GM12891 (cell line): ENCODE measurements at regions not wholly inside any gene's neighbourhood (a gene's known extent, or its start where the extent isn't known, plus 50 kb on each side); places are given as distances from the start of the nearest gene placed in this dataset.

Source experiments
- DNase-seq: peaks from one replicate; pipeline ENCODE4 v3.0.0; 2011; ENCODE audit warnings: low spot score; ENCODE audit not compliant: insufficient read length
- FAIRE-seq: peaks from 2 replicates; lab custom pipeline; 2011; peaks lifted over from hg19 to GRCh38; lab: Jason Lieb, UNC
- PAX5 ChIP-seq: IDR thresholded peaks from 2 replicates; pipeline ENCODE4 v1.6.1; 2011; ENCODE audit warnings: low read length, moderate library complexity, mild to moderate bottlenecking; ENCODE audit not compliant: insufficient read depth, severe bottlenecking
- POLR2A ChIP-seq: IDR thresholded peaks from 2 replicates; pipeline ENCODE4 v1.6.1; 2011; ENCODE audit warnings: low read depth, low read length, control low read depth
- POLR2AphosphoS5 ChIP-seq: IDR thresholded peaks from 2 replicates; pipeline ENCODE4 v1.6.1; 2011; ENCODE audit warnings: low read depth, low read length, control low read depth
- POU2F2 ChIP-seq: IDR thresholded peaks from 2 replicates; pipeline ENCODE4 v1.6.1; 2011; ENCODE audit warnings: low read depth, mild to moderate bottlenecking, control low read depth, low read length, moderate library complexity
- SPI1 ChIP-seq: IDR thresholded peaks from 2 replicates; pipeline ENCODE4 v1.6.1; 2011; ENCODE audit warnings: low read depth, low read length, control low read depth
- TAF1 ChIP-seq: IDR thresholded peaks from 2 replicates; pipeline ENCODE4 v1.6.1; 2011; ENCODE audit warnings: low read depth, low read length, control low read depth

- TF ChIP-seq SPI1: no peak
- no peak for TF ChIP-seq POU2F2
- no peak for TF ChIP-seq TAF1
- no peak for TF ChIP-seq POLR2AphosphoS5
- no peak for TF ChIP-seq POLR2A
- no peak for TF ChIP-seq PAX5
- FAIRE-seq (no peak), DNase-seq (no peak)
These were observed 61.2 kb upstream of the CDC42BPA start for GRCh38 chr1:227379555-227379892.

GRCh38 chr1:227378871-227379554 lies 60.7 kb upstream of the CDC42BPA start:
- FAIRE-seq: no peak
- TF ChIP-seq SPI1 (no peak), PAX5 (no peak), POLR2A (no peak), TAF1 (no peak), POLR2AphosphoS5 (no peak), POU2F2 (no peak)
- DNase-seq: no peak

- DNase-seq (no peak), FAIRE-seq (no peak)
- TF ChIP-seq SPI1: no peak
- no peak for TF ChIP-seq POLR2A
These were observed 59.9 kb upstream of the CDC42BPA start for GRCh38 chr1:227378181-227378580.

GRCh38 chr1:227374846-227375245 lies 56.6 kb upstream of the CDC42BPA start:
- no peak for FAIRE-seq
- no peak for DNase-seq
- TF ChIP-seq SPI1 (no peak), POLR2AphosphoS5 (no peak), POLR2A (no peak), PAX5 (no peak), TAF1 (no peak)

GRCh38 chr1:227372726-227373130 lies 54.4 kb upstream of the CDC42BPA start:
- FAIRE-seq (no peak), DNase-seq (no peak)
- TF ChIP-seq POU2F2 (no peak), POLR2AphosphoS5 (no peak), SPI1 (no peak), POLR2A (no peak)

- DNase-seq (no peak), FAIRE-seq (no peak)
- TF ChIP-seq POU2F2 (no peak), TAF1 (no peak), POLR2A (no peak), POLR2AphosphoS5 (no peak), SPI1 (no peak), PAX5 (no peak)
These were observed 52.4 kb upstream of the CDC42BPA start for GRCh38 chr1:227370533-227371254.

GRCh38 chr1:227369102-227369760 lies 50.9 kb upstream of the CDC42BPA start:
- TF ChIP-seq PAX5 (no peak), POLR2AphosphoS5 (no peak), POLR2A (no peak), TAF1 (no peak), SPI1 (no peak), POU2F2 (no peak)
- no peak for DNase-seq
- FAIRE-seq: no peak
